ENCODE measurements at regions not wholly inside any gene's neighbourhood (a gene's known extent, or its start where the extent isn't known, plus 50 kb on each side); places are given as distances from the start of the nearest gene placed in this dataset.

DNA sequence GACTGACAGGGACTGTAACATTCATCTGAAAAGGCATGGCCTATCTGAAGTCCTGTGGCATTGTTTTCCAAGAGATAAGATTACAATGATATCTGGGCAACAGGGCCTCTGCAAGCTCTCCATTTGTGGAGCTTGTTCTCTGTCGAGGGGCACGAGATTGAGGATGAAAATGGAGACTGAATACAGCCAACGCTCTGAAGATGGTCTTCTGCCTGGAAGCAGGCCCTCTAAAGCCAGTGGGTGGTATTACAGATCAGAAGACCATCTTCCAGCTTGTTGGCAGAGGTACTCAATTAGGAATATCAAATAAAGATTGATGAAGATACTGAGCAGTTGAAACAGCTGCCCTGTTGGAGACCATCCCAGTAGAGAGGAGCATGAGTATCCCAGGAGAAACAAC, 288.2 kb downstream of the CENPW start:
- TF ChIP-seq, protein P1, sequence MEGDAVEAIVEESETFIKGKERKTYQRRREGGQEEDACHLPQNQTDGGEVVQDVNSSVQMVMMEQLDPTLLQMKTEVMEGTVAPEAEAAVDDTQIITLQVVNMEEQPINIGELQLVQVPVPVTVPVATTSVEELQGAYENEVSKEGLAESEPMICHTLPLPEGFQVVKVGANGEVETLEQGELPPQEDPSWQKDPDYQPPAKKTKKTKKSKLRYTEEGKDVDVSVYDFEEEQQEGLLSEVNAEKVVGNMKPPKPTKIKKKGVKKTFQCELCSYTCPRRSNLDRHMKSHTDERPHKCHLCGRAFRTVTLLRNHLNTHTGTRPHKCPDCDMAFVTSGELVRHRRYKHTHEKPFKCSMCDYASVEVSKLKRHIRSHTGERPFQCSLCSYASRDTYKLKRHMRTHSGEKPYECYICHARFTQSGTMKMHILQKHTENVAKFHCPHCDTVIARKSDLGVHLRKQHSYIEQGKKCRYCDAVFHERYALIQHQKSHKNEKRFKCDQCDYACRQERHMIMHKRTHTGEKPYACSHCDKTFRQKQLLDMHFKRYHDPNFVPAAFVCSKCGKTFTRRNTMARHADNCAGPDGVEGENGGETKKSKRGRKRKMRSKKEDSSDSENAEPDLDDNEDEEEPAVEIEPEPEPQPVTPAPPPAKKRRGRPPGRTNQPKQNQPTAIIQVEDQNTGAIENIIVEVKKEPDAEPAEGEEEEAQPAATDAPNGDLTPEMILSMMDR (IDR thresholded peaks at IDR 0.05; ENCODE audit: insufficient read depth, low read depth, low read length): no peak
- TF ChIP-seq EZH2 (IDR thresholded peaks at IDR 0.05; ENCODE audit: insufficient read depth, low read length): no peak
